ENCODE measurements at regions not wholly inside any gene's neighbourhood (a gene's known extent, or its start where the extent isn't known, plus 50 kb on each side); places are given as distances from the start of the nearest gene placed in this dataset.

- Histone ChIP-seq H3K27me3 (ENCODE audit: control insufficient read depth in 3 of 3, insufficient read depth in 3 of 3, low read length in 3 of 3) (no peaks in the 10 kb centered on the region), H3K9me3 (ENCODE audit: control insufficient read depth in 3 of 3, low read length in 3 of 3) (no peaks in the 10 kb centered on the region), H3K9ac (ENCODE audit: low read depth in 1 of 3, low read length in 3 of 3) (no peak overlapping the region), H3K27ac (ENCODE audit: low read depth, low read length) (no peak overlapping the region), H3K36me3 (ENCODE audit: control insufficient read depth in 3 of 3, insufficient read depth in 3 of 3, low read length in 3 of 3) (no peaks in the 10 kb centered on the region), H3K4me1 (ENCODE audit: control insufficient read depth in 3 of 3, insufficient read depth in 3 of 3, low read length in 3 of 3) (no peaks in the 10 kb centered on the region), H3K4me3 (ENCODE audit: low read length in 3 of 3) (no peak overlapping the region)
These were observed 210.6 kb upstream of the CDYL start for GRCh38 chr6:4565301-4566250.

- H3K27ac ChIP-seq (ENCODE audit: low read depth, low read length), result no peak overlapping the region
These were observed 211.4 kb upstream of the CDYL start for GRCh38 chr6:4564801-4565271.

GRCh38 chr6:4563877-4564276 lies 212.3 kb upstream of the CDYL start:
- Histone ChIP-seq H3K27me3 (ENCODE audit: control insufficient read depth in 3 of 3, insufficient read depth in 3 of 3, low read length in 3 of 3) (no peaks in the 10 kb centered on the region), H3K9me3 (ENCODE audit: control insufficient read depth in 3 of 3, low read length in 3 of 3) (no peaks in the 10 kb centered on the region), H3K4me1 (ENCODE audit: control insufficient read depth in 3 of 3, insufficient read depth in 3 of 3, low read length in 3 of 3) (no peaks in the 10 kb centered on the region), H3K4me3 (ENCODE audit: low read length in 3 of 3) (no peak overlapping the region), H3K9ac (ENCODE audit: low read depth in 1 of 3, low read length in 3 of 3) (no peak overlapping the region), H3K36me3 (ENCODE audit: control insufficient read depth in 3 of 3, insufficient read depth in 3 of 3, low read length in 3 of 3) (no peaks in the 10 kb centered on the region), H3K27ac (ENCODE audit: low read depth, low read length) (no peak overlapping the region)

More at GRCh38 chr6:4564801-4565271, 211.4 kb upstream of the CDYL start:
- no peak overlapping the region for H3K4me3 ChIP-seq (ENCODE audit: low read length in 3 of 3)
- no peaks in the 10 kb centered on the region for H3K9me3 ChIP-seq (ENCODE audit: control insufficient read depth in 3 of 3, low read length in 3 of 3)
- no peaks in the 10 kb centered on the region for H3K27me3 ChIP-seq (ENCODE audit: control insufficient read depth in 3 of 3, insufficient read depth in 3 of 3, low read length in 3 of 3)
- no peaks in the 10 kb centered on the region for H3K36me3 ChIP-seq (ENCODE audit: control insufficient read depth in 3 of 3, insufficient read depth in 3 of 3, low read length in 3 of 3)
- no peak overlapping the region for H3K9ac ChIP-seq (ENCODE audit: low read depth in 1 of 3, low read length in 3 of 3)
- H3K4me1 ChIP-seq (ENCODE audit: control insufficient read depth in 3 of 3, insufficient read depth in 3 of 3, low read length in 3 of 3), result no peaks in the 10 kb centered on the region

DNA sequence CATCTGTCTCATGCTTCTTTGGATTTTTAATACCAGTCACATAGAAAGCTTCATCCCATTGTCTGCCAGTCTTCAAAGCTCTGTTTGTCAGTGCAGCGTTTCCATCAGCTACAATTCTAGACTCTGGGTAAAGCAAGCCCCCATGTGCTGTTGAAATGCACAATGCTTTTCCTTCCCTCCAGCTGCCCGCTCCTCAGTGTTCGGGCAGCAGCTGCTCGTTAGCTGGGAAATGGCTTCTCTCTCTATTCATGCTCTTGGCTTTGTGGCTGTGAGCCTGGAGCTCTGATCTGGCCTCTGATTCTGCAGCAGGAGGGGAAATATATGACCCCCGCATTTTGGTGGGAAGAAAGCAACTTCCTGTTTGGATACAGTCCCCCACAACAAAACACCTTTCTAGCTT lies 213.0 kb upstream of the CDYL start:
- H3K36me3 ChIP-seq (ENCODE audit: control insufficient read depth in 3 of 3, insufficient read depth in 3 of 3, low read length in 3 of 3), result no peaks in the 10 kb centered on the region
- no peak overlapping the region for H3K27ac ChIP-seq (ENCODE audit: low read depth, low read length)
- no peak overlapping the region for H3K9ac ChIP-seq (ENCODE audit: low read depth in 1 of 3, low read length in 3 of 3)
- H3K9me3 ChIP-seq (ENCODE audit: control insufficient read depth in 3 of 3, low read length in 3 of 3), result no peaks in the 10 kb centered on the region
- no peak overlapping the region for H3K4me3 ChIP-seq (ENCODE audit: low read length in 3 of 3)
- no peaks in the 10 kb centered on the region for H3K27me3 ChIP-seq (ENCODE audit: control insufficient read depth in 3 of 3, insufficient read depth in 3 of 3, low read length in 3 of 3)
- no peaks in the 10 kb centered on the region for H3K4me1 ChIP-seq (ENCODE audit: control insufficient read depth in 3 of 3, insufficient read depth in 3 of 3, low read length in 3 of 3)

DNA sequence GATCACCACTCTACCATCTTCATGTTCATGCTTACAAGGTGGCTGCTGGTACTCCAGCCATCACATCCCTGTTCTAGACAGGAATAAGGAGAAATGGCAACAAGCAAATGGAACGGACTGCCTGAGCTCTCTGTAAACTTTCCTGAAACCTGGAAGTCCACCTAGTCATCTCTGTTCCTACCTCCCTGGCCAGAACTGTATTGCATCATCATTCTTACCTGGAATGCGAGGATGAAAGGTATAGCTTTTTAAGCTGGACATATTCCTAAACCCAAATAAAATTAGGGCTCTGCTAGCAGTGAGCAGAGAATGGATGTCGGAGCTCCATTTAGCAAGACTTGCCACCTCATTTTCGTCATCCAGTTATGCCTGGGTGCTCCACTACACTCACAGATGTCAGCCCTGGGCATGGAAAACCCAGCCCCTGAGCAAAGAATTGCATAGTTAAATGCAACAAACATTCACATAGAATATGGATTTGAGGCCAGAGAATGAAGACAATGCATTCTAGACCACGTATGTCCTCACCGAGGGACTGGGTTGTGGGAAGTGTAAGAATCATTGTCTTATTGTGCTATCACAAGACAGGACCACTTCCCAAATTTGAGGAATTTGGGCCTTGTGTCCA lies 214.3 kb upstream of the CDYL start:
- Histone ChIP-seq H3K27me3 (ENCODE audit: control insufficient read depth in 3 of 3, insufficient read depth in 3 of 3, low read length in 3 of 3) (no peaks in the 10 kb centered on the region), H3K27ac (ENCODE audit: low read depth, low read length) (no peak overlapping the region), H3K36me3 (ENCODE audit: control insufficient read depth in 3 of 3, insufficient read depth in 3 of 3, low read length in 3 of 3) (no peaks in the 10 kb centered on the region), H3K4me1 (ENCODE audit: control insufficient read depth in 3 of 3, insufficient read depth in 3 of 3, low read length in 3 of 3) (no peaks in the 10 kb centered on the region), H3K9me3 (ENCODE audit: control insufficient read depth in 3 of 3, low read length in 3 of 3) (no peaks in the 10 kb centered on the region), H3K4me3 (ENCODE audit: low read length in 3 of 3) (no peak overlapping the region), H3K9ac (ENCODE audit: low read depth in 1 of 3, low read length in 3 of 3) (no peak overlapping the region)

- no peaks in the 10 kb centered on the region for H3K4me1 ChIP-seq (ENCODE audit: control insufficient read depth in 3 of 3, insufficient read depth in 3 of 3, low read length in 3 of 3)
- H3K9me3 ChIP-seq (ENCODE audit: control insufficient read depth in 3 of 3, low read length in 3 of 3), result no peaks in the 10 kb centered on the region
- H3K36me3 ChIP-seq (ENCODE audit: control insufficient read depth in 3 of 3, insufficient read depth in 3 of 3, low read length in 3 of 3), result no peaks in the 10 kb centered on the region
- H3K4me3 ChIP-seq (ENCODE audit: low read length in 3 of 3), result no peak overlapping the region
- H3K27me3 ChIP-seq (ENCODE audit: control insufficient read depth in 3 of 3, insufficient read depth in 3 of 3, low read length in 3 of 3), result no peaks in the 10 kb centered on the region
- H3K27ac ChIP-seq (ENCODE audit: low read depth, low read length), result no peak overlapping the region
- H3K9ac ChIP-seq (ENCODE audit: low read depth in 1 of 3, low read length in 3 of 3), result no peak overlapping the region
These were observed 215.1 kb upstream of the CDYL start for GRCh38 chr6:4561078-4561435.

GRCh38 chr6:4560221-4561077 lies 215.8 kb upstream of the CDYL start:
- Histone ChIP-seq H3K4me1 (ENCODE audit: control insufficient read depth in 3 of 3, insufficient read depth in 3 of 3, low read length in 3 of 3) (no peaks in the 10 kb centered on the region), H3K36me3 (ENCODE audit: control insufficient read depth in 3 of 3, insufficient read depth in 3 of 3, low read length in 3 of 3) (no peaks in the 10 kb centered on the region), H3K27ac (ENCODE audit: low read depth, low read length) (no peak overlapping the region), H3K9me3 (ENCODE audit: control insufficient read depth in 3 of 3, low read length in 3 of 3) (no peaks in the 10 kb centered on the region), H3K4me3 (ENCODE audit: low read length in 3 of 3) (no peak overlapping the region), H3K9ac (ENCODE audit: low read depth in 1 of 3, low read length in 3 of 3) (no peak overlapping the region), H3K27me3 (ENCODE audit: control insufficient read depth in 3 of 3, insufficient read depth in 3 of 3, low read length in 3 of 3) (no peaks in the 10 kb centered on the region)

DNA sequence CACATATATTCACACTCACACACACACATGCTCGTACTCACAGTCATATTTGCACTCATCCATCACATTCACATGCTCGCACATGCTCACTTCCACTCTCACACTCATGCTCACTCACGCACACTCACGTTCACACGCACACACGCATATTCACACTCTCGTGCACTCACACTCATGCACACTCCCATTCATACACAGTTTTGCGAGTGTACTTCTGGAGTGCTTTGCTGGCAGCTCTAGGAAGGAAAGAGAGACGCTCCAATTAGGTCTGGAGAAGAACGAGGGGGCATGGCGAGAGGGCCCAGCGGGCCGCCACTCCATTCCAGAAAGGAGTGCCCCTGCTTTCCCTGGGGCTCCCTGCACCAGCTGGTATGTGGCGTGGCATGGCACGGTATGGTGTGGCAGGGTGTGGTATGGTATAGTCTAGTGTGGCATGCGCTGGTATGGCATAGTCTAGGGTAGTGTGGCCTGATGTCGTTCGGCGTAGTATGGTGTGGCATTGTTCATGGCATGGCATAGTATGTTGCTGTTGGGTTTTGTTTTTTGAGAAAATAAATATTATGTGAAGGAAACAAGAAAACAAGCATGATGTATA lies 216.8 kb upstream of the CDYL start:
- H3K27ac ChIP-seq (ENCODE audit: low read depth, low read length), result no peak overlapping the region
- H3K4me1 ChIP-seq (ENCODE audit: control insufficient read depth in 3 of 3, insufficient read depth in 3 of 3, low read length in 3 of 3), result no peaks in the 10 kb centered on the region
- no peak overlapping the region for H3K4me3 ChIP-seq (ENCODE audit: low read length in 3 of 3)
- H3K9me3 ChIP-seq (ENCODE audit: control insufficient read depth in 3 of 3, low read length in 3 of 3), result no peaks in the 10 kb centered on the region
- no peak overlapping the region for H3K9ac ChIP-seq (ENCODE audit: low read depth in 1 of 3, low read length in 3 of 3)
- no peaks in the 10 kb centered on the region for H3K27me3 ChIP-seq (ENCODE audit: control insufficient read depth in 3 of 3, insufficient read depth in 3 of 3, low read length in 3 of 3)
- H3K36me3 ChIP-seq (ENCODE audit: control insufficient read depth in 3 of 3, insufficient read depth in 3 of 3, low read length in 3 of 3), result no peaks in the 10 kb centered on the region

DNA sequence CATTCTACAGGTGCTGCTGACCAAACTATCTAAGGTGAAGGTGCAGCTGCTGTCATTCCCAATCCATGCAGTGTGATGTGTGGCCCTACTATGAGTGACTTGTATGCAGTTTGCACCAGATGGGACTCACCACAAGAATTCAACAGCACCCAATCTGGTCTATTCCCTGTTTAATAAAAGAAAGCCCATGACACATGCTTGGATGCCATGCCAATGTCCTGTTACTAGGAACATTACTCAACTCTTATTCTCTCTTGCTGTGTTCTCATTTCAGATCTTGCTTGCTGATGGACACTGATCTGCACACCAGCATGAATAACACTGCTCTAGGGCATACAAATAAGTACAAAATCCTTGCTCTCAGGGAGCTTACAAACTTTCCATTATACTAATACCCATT lies 221.6 kb upstream of the CDYL start:
- no peak overlapping the region for H3K4me3 ChIP-seq (ENCODE audit: low read length in 3 of 3)
- H3K4me1 ChIP-seq (ENCODE audit: control insufficient read depth in 3 of 3, insufficient read depth in 3 of 3, low read length in 3 of 3), result no peaks in the 10 kb centered on the region
- H3K27ac ChIP-seq (ENCODE audit: low read depth, low read length), result no peak overlapping the region
- peaks cover 0 to 7% (median 3%) of the 10 kb centered on the region in 3 donors for H3K27me3 ChIP-seq (ENCODE audit: control insufficient read depth in 3 of 3, insufficient read depth in 3 of 3, low read length in 3 of 3)
- H3K36me3 ChIP-seq (ENCODE audit: control insufficient read depth in 3 of 3, insufficient read depth in 3 of 3, low read length in 3 of 3), result no peaks in the 10 kb centered on the region
- H3K9me3 ChIP-seq (ENCODE audit: control insufficient read depth in 3 of 3, low read length in 3 of 3), result no peaks in the 10 kb centered on the region
- no peak overlapping the region for H3K9ac ChIP-seq (ENCODE audit: low read depth in 1 of 3, low read length in 3 of 3)
